ENCODE measurements at regions not wholly inside any gene's neighbourhood (a gene's known extent, or its start where the extent isn't known, plus 50 kb on each side); places are given as distances from the start of the nearest gene placed in this dataset.

- TF ChIP-seq, protein P1, sequence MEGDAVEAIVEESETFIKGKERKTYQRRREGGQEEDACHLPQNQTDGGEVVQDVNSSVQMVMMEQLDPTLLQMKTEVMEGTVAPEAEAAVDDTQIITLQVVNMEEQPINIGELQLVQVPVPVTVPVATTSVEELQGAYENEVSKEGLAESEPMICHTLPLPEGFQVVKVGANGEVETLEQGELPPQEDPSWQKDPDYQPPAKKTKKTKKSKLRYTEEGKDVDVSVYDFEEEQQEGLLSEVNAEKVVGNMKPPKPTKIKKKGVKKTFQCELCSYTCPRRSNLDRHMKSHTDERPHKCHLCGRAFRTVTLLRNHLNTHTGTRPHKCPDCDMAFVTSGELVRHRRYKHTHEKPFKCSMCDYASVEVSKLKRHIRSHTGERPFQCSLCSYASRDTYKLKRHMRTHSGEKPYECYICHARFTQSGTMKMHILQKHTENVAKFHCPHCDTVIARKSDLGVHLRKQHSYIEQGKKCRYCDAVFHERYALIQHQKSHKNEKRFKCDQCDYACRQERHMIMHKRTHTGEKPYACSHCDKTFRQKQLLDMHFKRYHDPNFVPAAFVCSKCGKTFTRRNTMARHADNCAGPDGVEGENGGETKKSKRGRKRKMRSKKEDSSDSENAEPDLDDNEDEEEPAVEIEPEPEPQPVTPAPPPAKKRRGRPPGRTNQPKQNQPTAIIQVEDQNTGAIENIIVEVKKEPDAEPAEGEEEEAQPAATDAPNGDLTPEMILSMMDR (conservative IDR thresholded peaks at IDR 0.05; ENCODE audit: low read depth, low read length): no peak
- TF ChIP-seq EZH2 (IDR thresholded peaks at IDR 0.05; ENCODE audit: borderline replicate concordance, low read depth, low read length, poor library complexity, severe bottlenecking): no peak
Measured at GRCh38 chr7:10773430-10773829, 200.2 kb upstream of the PHF14 start.
